Liver (tissue), 7 donors: ENCODE measurements at regions not wholly inside any gene's neighbourhood (a gene's known extent, or its start where the extent isn't known, plus 50 kb on each side); places are given as distances from the start of the nearest gene placed in this dataset.

Source experiments
- DNase-seq: peaks from one replicate; pipeline ENCODE4 v3.0.0-alpha.2; 2017; ENCODE audit warnings: low spot score
- H3K27ac ChIP-seq, 2 donors: one replicate each; pipeline ENCODE4 v1.7.0; 2013; ENCODE audit warnings: inconsistent platforms in 2 of 2, low read length in 2 of 2, control low read depth in 1 of 2, low read depth in 1 of 2, mild to moderate bottlenecking in 1 of 2
- H3K27me3 ChIP-seq, 4 donors: one replicate each; pipeline versions ENCODE4 v1.6.1 to v1.7.0; 2013; ENCODE audit warnings: low read length in 3 of 4, inconsistent platforms in 1 of 4, mild to moderate bottlenecking in 1 of 4, moderate library complexity in 1 of 4; ENCODE audit not compliant: control insufficient read depth in 4 of 4, insufficient read depth in 4 of 4
- H3K36me3 ChIP-seq, 4 donors: one replicate each; pipeline versions ENCODE4 v1.6.1 to v1.7.0; 2013; ENCODE audit warnings: low read length in 3 of 4, mild to moderate bottlenecking in 3 of 4, low read depth in 1 of 4, moderate library complexity in 1 of 4; ENCODE audit not compliant: control insufficient read depth in 4 of 4, insufficient read depth in 3 of 4
- H3K4me1 ChIP-seq, 4 donors: one replicate each; pipeline versions ENCODE4 v1.6.1 to v1.7.0; 2013; ENCODE audit warnings: low read length in 3 of 4, mild to moderate bottlenecking in 3 of 4, moderate library complexity in 1 of 4; ENCODE audit not compliant: control insufficient read depth in 4 of 4, insufficient read depth in 4 of 4
- H3K4me3 ChIP-seq, 3 donors: one replicate each; pipeline versions ENCODE4 v1.6.1 to v1.7.0; 2013; ENCODE audit warnings: low read length in 3 of 3, control low read depth in 1 of 3, low read depth in 1 of 3, mild to moderate bottlenecking in 1 of 3
- H3K9ac ChIP-seq, 2 donors: one replicate each; pipeline ENCODE4 v1.7.0; 2013; ENCODE audit warnings: low read length in 2 of 2, mild to moderate bottlenecking in 2 of 2, moderate library complexity in 2 of 2, control low read depth in 1 of 2, low read depth in 1 of 2
- H3K9me3 ChIP-seq, 4 donors: one replicate each; pipeline versions ENCODE4 v1.6.1 to v1.7.0; 2013; ENCODE audit warnings: low read length in 3 of 4; ENCODE audit not compliant: control insufficient read depth in 4 of 4
- ATF3 ChIP-seq: IDR thresholded peaks from 2 replicates; pipeline ENCODE4 v1.6.1; 2016; ENCODE audit warnings: antibody characterized with exemption
- CTCF ChIP-seq: fragments of 150-350 bp; IDR thresholded peaks from 2 replicates; pipeline ENCODE4 v1.5.1; 2017; ENCODE audit warnings: improper control_type of control experiment, low read depth, low read length; ENCODE audit not compliant: missing input control
- EGR1 ChIP-seq, 2 donors: IDR thresholded peaks; 2 replicates each; pipeline ENCODE4 v1.6.1; 2016 to 2018; ENCODE audit warnings: antibody characterized with exemption in 2 of 2, low read depth in 2 of 2
- GABPA ChIP-seq, 2 donors: IDR thresholded peaks in 1 of 2; conservative IDR thresholded peaks in 1 of 2; 2 replicates each; pipeline ENCODE4 v1.6.1; 2016; ENCODE audit warnings: antibody characterized with exemption in 2 of 2, mild to moderate bottlenecking in 1 of 2, moderate library complexity in 1 of 2
- HNF4A ChIP-seq, 2 donors: conservative IDR thresholded peaks; 2 replicates each; pipeline ENCODE4 v1.6.1; 2016; ENCODE audit warnings: antibody characterized with exemption in 2 of 2, mild to moderate bottlenecking in 2 of 2
- HNF4G ChIP-seq: IDR thresholded peaks from 2 replicates; pipeline ENCODE4 v1.6.1; 2016; ENCODE audit warnings: antibody characterized with exemption
- JUND ChIP-seq, 2 donors: IDR thresholded peaks; 2 replicates each; pipeline ENCODE4 v1.6.1; 2016; ENCODE audit warnings: antibody characterized with exemption in 2 of 2
- MAX ChIP-seq: IDR thresholded peaks from 2 replicates; pipeline ENCODE4 v1.6.1; 2016; ENCODE audit warnings: antibody characterized with exemption
- NR2F2 ChIP-seq: IDR thresholded peaks from 2 replicates; pipeline ENCODE4 v1.6.1; 2016; ENCODE audit warnings: antibody characterized with exemption
- RAD21 ChIP-seq, 2 donors: IDR thresholded peaks; 2 replicates each; pipeline ENCODE4 v1.6.1; 2016; ENCODE audit warnings: antibody characterized with exemption in 2 of 2, mild to moderate bottlenecking in 2 of 2
- REST ChIP-seq: IDR thresholded peaks from 2 replicates; pipeline ENCODE4 v1.6.1; 2016; ENCODE audit warnings: antibody characterized with exemption, mild to moderate bottlenecking
- RXRA ChIP-seq, 2 donors: IDR thresholded peaks; 2 replicates each; pipeline ENCODE4 v1.6.1; 2017 to 2018; ENCODE audit warnings: antibody characterized with exemption in 2 of 2, mild to moderate bottlenecking in 1 of 2
- SP1 ChIP-seq: IDR thresholded peaks from 2 replicates; pipeline ENCODE4 v1.6.1; 2018; ENCODE audit warnings: antibody characterized with exemption, mild to moderate bottlenecking
- TAF1 ChIP-seq: conservative IDR thresholded peaks from 2 replicates; pipeline ENCODE4 v1.6.1; 2016; ENCODE audit warnings: antibody characterized with exemption, mild to moderate bottlenecking
- YY1 ChIP-seq: IDR thresholded peaks from 2 replicates; pipeline ENCODE4 v1.6.1; 2016; ENCODE audit warnings: antibody characterized with exemption, mild to moderate bottlenecking
- ZBTB33 ChIP-seq: IDR thresholded peaks from 2 replicates; pipeline ENCODE4 v1.6.1; 2016; ENCODE audit warnings: antibody characterized with exemption
- donor health status: healthy.
- donor health status: healthy.
- donor health status: healthy.
- donor health status: healthy.

DNA sequence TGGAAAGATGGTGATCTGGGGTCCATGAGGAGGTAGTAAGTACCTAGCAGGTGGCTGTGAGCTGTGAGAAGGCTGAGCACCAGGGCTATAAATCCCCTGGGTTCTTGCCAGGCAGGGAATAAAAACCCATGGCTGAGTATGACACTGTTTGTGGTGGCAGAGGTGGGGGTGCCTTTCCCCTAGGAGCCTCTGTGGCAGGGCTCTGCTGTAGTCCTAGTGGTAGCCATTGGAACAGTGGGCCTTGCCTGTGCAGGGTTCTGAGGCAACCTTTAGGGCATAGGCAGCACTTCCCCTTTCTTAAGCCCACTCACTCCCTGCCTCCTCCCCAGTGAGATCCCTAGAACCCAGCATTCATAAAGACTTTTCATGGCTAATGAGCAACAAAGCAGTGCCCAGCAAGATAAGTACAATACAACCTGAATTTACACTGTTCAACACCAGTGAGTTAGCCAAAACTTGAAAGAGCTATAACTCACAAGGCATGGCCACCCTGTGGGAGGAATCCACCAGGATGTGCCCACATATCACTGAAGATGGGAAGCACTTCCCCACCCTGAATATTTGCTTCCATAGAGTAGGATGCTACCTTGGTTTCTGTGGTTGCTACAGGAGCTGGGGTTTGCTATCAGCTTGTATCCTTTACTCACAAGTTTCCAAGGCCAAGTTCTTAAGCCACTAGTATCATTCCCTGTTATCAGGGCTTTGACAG, 100.9 kb upstream of the NEUROD1 start:
- Histone ChIP-seq H3K4me3 (no peak overlapping the region), H3K36me3 (no peaks in the 10 kb centered on the region), H3K4me1 (no peaks in the 10 kb centered on the region), H3K9me3 (no peaks in the 10 kb centered on the region), H3K27me3 (no peaks in the 10 kb centered on the region), H3K27ac (no peak overlapping the region), H3K9ac (no peak overlapping the region)
- DNase-seq = no peak
- TF ChIP-seq ATF3 (no peak), SP1 (no peak), YY1 (no peak), HNF4A (conservative IDR thresholded peaks at IDR 0.05) (no peak), RXRA (IDR thresholded peaks at IDR 0.05) (no peak), TAF1 (no peak), NR2F2 (no peak), CTCF (no peak), JUND (IDR thresholded peaks at IDR 0.05) (no peak), EGR1 (IDR thresholded peaks at IDR 0.05; ENCODE audit: low read depth in 2 of 2) (no peak), REST (no peak), HNF4G (no peak), MAX (no peak), RAD21 (IDR thresholded peaks at IDR 0.05) (no peak), GABPA (IDR thresholded peaks at IDR 0.05 in 1 of 2, conservative IDR thresholded peaks at IDR 0.05 in 1 of 2) (no peak), ZBTB33 (no peak)
